SK-N-SH (cell line): ENCODE measurements at regions not wholly inside any gene's neighbourhood (a gene's known extent, or its start where the extent isn't known, plus 50 kb on each side); places are given as distances from the start of the nearest gene placed in this dataset.

Source experiments
- EZH2phosphoT487 ChIP-seq: fragments of 200-600 bp; sonication (generic); IDR thresholded peaks from 2 replicates; pipeline ENCODE4 v1.6.1; 2017; ENCODE audit warnings: low read depth, mixed run types, mild to moderate bottlenecking, antibody characterized with exemption, moderate library complexity, borderline replicate concordance
- FOXM1 ChIP-seq: IDR thresholded peaks from 2 replicates; pipeline ENCODE4 v1.4.0; 2012; ENCODE audit warnings: low read depth, mild to moderate bottlenecking
- NFIC ChIP-seq: IDR thresholded peaks from 2 replicates; pipeline ENCODE4 v1.4.0; 2012; ENCODE audit warnings: borderline replicate concordance
- RAD21 ChIP-seq: IDR thresholded peaks from 2 replicates; pipeline ENCODE4 v1.6.1; 2012; ENCODE audit warnings: mild to moderate bottlenecking, low read length
- YY1 ChIP-seq: IDR thresholded peaks from 2 replicates; pipeline ENCODE4 v1.4.0; 2012; ENCODE audit warnings: low read depth, mild to moderate bottlenecking
- TF ChIP-seq, protein P1 (sequence below): fragments of 200-600 bp; sonication (generic); IDR thresholded peaks from 2 replicates; pipeline ENCODE4 v1.6.1; 2017; ENCODE audit warnings: antibody characterized with exemption, mild to moderate bottlenecking, moderate library complexity

DNA sequence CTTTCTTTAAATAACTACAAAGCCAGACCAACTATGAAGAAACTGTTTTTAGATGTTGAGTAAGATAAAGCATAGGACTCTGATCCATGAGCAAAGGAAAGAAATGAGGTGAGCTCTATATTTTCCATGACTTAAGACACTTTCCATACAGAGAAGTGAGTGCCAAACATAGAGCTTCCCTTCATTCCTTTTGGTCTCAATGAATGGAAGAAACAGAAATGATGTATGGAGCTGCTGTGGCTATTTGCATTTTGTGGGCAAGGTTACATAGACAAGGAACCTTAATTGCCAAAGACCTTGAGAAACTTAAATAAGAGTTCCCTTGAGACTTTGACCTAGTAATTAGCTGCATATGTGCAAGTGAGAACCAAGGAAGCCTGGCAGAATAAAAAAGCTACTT, 1152.2 kb downstream of the XPNPEP1 start:
- TF ChIP-seq NFIC, result no peak
- TF ChIP-seq, protein P1, sequence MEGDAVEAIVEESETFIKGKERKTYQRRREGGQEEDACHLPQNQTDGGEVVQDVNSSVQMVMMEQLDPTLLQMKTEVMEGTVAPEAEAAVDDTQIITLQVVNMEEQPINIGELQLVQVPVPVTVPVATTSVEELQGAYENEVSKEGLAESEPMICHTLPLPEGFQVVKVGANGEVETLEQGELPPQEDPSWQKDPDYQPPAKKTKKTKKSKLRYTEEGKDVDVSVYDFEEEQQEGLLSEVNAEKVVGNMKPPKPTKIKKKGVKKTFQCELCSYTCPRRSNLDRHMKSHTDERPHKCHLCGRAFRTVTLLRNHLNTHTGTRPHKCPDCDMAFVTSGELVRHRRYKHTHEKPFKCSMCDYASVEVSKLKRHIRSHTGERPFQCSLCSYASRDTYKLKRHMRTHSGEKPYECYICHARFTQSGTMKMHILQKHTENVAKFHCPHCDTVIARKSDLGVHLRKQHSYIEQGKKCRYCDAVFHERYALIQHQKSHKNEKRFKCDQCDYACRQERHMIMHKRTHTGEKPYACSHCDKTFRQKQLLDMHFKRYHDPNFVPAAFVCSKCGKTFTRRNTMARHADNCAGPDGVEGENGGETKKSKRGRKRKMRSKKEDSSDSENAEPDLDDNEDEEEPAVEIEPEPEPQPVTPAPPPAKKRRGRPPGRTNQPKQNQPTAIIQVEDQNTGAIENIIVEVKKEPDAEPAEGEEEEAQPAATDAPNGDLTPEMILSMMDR, result no peak
- no peak for TF ChIP-seq FOXM1
- no peak for TF ChIP-seq RAD21
- no peak for TF ChIP-seq YY1
- TF ChIP-seq EZH2phosphoT487, result no peak
